IPS DF 4.7 (cell line): ENCODE measurements at regions not wholly inside any gene's neighbourhood (a gene's known extent, or its start where the extent isn't known, plus 50 kb on each side); places are given as distances from the start of the nearest gene placed in this dataset.

Experiments used
- DNase-seq: peaks from one replicate; pipeline ENCODE4 v3.0.0-alpha.2; 2013; ENCODE audit warnings: low spot score; ENCODE audit errors: extremely low read depth

GRCh38 chr9:81266674-81267073 lies 422.7 kb downstream of the TLE1 start:
- no peak for DNase-seq

DNA sequence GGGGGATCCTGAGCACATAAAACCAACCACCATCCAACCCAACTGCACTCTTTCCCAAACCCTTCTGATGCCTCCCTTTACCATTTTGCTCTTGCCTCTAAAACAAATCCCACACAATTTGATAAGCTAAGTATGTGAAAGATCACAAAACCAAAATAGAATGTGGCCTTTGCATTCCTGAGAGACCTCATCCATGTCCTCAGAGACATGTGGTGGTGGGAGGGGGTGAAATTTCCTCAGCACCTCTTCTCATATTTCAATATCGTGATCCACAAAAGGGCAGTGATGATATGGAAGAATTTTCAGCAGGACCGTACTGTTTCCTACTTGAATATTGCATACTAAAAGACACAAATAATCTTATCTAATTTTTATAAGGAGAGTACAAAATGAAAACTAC lies 423.3 kb downstream of the TLE1 start:
- no peak for DNase-seq

- no peak for DNase-seq
Observed at GRCh38 chr9:81264516-81264915, 424.8 kb downstream of the TLE1 start.

DNA sequence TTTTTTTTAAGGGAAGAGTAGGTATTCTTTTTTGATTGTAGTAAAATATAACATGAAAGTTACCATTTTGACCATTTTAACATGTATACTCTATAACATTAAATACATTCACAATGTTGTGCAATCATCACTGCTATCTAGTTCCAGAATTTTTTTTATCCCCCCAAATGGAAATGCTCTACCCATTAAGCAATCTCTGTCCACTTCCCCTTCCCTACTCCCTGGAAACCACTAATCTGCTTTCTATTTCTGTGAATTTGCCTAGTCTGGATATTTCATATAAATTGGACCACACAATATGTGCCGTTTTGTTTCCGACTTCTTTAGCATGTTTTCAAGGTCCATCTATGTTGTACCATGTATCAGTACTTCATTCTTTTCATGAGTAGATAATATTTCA lies 429.5 kb downstream of the TLE1 start:
- DNase-seq, result no peak

GRCh38 chr9:81256368-81256767 lies 433.0 kb downstream of the TLE1 start:
- no peak for DNase-seq

DNA sequence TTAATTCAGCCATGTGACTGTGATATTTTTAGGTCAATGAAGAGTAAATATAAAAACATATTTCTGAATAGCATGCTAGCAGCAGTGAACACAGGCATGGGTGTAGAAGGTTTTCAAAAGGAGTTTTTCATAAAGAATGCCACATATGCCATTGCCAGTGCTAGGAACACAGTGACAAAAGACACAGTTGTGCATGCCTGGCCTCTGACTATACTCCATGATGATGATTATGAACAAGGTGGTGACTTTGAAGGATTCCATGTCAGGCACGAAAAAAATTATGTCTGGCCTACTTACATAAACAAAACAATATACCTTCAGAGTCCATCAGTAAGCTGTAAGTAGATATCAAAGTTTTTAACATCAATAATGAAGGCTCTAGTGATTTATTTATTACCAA lies 438.7 kb downstream of the TLE1 start:
- DNase-seq, result no peak

DNA sequence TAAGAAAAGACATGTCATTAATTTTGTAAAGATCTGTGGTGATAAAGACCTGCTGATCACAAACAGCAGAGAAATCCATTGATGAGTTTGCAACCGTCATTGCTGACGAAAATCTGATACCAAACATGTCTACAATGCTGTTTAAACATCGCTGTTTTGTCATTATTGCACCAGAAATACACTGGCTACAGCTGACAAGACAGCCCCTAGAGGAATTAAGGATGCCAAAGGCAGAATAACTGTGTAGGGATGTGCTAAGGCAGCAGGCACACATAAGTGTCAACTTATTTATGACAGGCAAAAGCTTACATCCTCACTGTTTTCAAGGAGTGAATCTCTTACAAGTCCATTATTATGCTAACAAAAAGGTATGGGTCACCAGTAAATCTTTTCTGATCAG lies 439.3 kb downstream of the TLE1 start:
- DNase-seq, result no peak

GRCh38 chr9:81245254-81245956 lies 443.9 kb downstream of the TLE1 start:
- no peak for DNase-seq

DNA sequence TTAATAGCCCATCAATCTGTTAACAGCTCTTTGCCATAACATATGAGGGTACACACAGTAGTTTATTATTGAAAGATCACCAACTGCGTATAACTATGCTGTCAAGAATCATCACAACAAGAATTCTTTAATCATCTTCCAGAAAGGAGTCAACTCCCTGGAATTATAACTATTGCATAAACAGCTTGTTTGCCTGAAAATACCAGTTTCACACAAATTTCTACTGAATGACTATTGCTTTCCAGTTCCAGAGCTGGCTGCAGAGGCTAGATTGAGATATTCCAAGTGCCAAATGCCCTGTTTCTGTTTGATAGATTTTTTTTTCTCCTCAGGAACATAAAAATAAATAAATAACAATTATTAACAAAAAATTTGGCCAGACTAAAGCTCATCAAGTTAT lies 444.7 kb downstream of the TLE1 start:
- DNase-seq, result no peak

DNA sequence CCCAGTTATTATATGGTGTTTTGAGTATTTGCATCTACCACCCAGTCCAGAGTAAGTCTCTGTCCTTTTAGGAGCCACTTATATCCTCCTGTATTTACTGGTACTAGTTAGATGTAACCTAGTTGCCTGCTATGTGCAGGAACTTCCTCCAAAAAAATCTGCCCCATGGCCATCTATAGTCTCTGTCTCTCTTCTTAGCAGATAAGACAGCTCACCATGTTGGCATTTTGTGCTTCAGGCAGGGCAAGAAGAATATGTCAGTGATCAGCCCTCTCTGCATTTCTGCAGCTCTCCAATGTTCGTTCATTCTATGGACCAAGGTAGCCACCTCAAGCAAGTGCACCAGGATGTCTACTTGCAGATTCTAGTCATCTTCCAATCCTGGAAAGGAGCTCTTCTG lies 446.5 kb downstream of the TLE1 start:
- no peak for DNase-seq

DNA sequence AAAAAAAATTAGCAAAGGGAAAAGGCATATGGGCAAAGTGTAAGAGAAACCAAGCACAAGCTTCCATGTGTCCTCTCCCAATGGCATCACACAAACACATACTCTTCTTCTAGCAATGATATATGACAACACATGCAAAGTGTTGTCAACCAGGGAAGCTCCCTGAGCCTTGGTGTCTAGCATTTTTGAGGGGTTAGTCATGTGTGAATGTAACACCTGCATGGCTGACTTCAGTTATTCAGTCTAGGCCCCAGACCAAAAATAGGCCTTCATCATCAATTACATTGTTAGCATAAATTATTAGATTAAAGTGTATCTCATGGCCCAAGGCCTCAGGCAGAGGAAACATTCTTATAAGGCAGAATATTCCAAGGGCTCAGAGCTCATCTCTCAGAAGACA lies 450.0 kb downstream of the TLE1 start:
- no peak for DNase-seq

- DNase-seq, result no peak
Observed at GRCh38 chr9:81237565-81238231, 451.6 kb downstream of the TLE1 start.

- DNase-seq, result no peak
Observed at GRCh38 chr9:81234924-81235610, 454.3 kb downstream of the TLE1 start.

GRCh38 chr9:81231011-81231410 lies 458.3 kb downstream of the TLE1 start:
- no peak for DNase-seq

DNA sequence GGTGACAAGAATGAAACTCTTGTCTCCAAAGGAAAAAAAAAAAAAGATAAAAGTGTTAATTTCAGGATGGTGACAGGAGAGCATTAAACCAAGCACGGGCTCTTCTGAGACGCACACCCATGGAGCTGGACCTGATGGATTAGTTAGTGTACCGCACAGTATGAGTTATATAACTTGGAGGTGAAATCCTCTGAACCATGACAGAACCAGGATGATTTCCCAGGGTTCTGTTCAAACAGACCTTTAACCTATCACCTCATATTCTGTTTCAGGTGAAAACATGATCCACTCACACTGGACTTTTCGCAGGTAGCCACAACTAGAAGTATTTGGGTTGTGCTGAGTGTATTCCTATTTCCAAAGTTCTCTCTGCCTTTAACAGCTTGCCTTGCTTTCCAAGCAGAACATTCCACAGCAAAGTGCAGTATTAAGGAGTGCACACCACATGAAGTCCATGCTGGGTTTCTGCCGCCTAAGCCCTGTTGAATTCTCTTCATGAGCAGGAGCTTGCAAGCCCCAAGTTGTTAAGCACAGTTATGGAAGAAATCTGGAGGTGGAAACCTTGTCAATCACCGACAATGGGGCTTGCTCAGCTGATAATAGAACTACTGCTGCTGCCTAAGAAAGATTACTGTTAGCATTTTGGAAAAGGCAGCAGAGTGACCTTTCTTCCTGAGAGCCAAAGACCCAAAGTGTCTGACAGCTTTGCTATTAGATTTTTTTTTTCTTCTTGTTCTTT lies 461.7 kb downstream of the TLE1 start:
- DNase-seq, result no peak

GRCh38 chr9:81225596-81225995 lies 463.8 kb downstream of the TLE1 start:
- no peak for DNase-seq

DNA sequence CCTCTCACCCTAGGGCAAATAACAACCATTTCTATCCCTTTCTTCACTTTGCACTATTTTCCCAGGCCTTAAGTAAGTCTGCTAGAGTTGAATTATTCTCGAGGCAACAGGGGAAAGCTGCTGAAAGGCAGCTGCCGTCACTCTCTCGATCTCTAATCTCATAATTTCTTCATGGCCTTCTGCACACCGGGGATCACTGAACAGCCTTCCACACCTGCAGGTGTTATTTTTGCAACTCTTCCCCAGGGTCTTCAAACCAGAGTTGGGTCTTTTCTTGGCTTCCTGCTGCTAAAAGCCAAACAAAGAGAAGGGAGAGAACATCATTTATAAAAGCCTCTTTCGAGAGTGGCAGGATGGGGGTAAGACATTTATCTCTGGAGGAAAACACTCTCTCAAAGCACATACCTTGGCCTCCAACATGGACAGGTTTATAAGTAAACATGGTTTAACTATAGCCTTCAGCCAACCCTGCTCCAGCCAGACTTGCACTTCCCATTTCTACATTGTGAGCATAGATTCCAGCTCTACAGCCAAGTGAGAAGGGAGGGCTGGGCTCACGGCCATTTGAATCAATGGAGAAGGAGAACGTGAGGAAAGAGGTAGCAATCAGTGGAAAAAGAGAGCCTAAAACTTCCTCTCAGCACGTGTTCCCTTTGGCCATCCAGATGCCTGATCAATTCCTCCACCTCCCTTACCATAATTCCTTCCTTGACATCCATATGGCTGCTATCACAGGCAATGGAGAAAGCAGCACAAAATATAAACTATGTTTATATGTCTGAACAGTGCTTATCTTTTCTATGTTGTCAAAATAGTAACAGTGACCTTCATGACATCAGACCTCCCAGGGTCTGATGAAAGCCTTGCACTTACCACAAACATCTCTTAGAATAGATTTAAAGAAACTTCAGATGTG lies 464.9 kb downstream of the TLE1 start:
- no peak for DNase-seq

GRCh38 chr9:81214975-81215374 lies 474.4 kb downstream of the TLE1 start:
- no peak for DNase-seq

- DNase-seq, result no peak
Observed at GRCh38 chr9:81213456-81213855, 475.9 kb downstream of the TLE1 start.

GRCh38 chr9:81211741-81212140 lies 477.6 kb downstream of the TLE1 start:
- DNase-seq, result no peak

- no peak for DNase-seq
Observed at GRCh38 chr9:81207651-81208050, 481.7 kb downstream of the TLE1 start.
